SK-N-SH (cell line): ENCODE measurements at regions not wholly inside any gene's neighbourhood (a gene's known extent, or its start where the extent isn't known, plus 50 kb on each side); places are given as distances from the start of the nearest gene placed in this dataset.

Source experiments
- CHD2 ChIP-seq: fragments of 150-350 bp; IDR thresholded peaks from 2 replicates; pipeline ENCODE4 v1.6.1; 2018; ENCODE audit warnings: low read length; ENCODE audit not compliant: partially characterized antibody
- ELF1 ChIP-seq: IDR thresholded peaks from 2 replicates; pipeline ENCODE4 v1.4.0; 2012
- EP300 ChIP-seq, 2 experiments: IDR thresholded peaks; 2 replicates each; pipeline versions ENCODE4 v1.4.0 to v1.6.1; 2012; ENCODE audit warnings: borderline replicate concordance in 1 of 2, low read depth in 1 of 2, low read length in 1 of 2
- JUND ChIP-seq: IDR thresholded peaks from 2 replicates; pipeline ENCODE4 v1.4.0; 2012
- MAX ChIP-seq: IDR thresholded peaks from 2 replicates; pipeline ENCODE4 v1.4.0; 2012; ENCODE audit warnings: low read depth
- NFIC ChIP-seq: IDR thresholded peaks from 2 replicates; pipeline ENCODE4 v1.4.0; 2012; ENCODE audit warnings: borderline replicate concordance
- POLR2AphosphoS5 ChIP-seq: IDR thresholded peaks from 2 replicates; pipeline ENCODE4 v1.6.1; 2012; ENCODE audit warnings: low read depth, low read length
- SIN3A ChIP-seq: IDR thresholded peaks from 2 replicates; pipeline ENCODE4 v1.6.1; 2012; ENCODE audit warnings: low read depth, mild to moderate bottlenecking, low read length, moderate library complexity, borderline replicate concordance
- TAF1 ChIP-seq: IDR thresholded peaks from 2 replicates; pipeline ENCODE4 v1.6.1; 2012; ENCODE audit warnings: low read depth, mild to moderate bottlenecking, low read length, moderate library complexity, borderline replicate concordance
- TCF12 ChIP-seq: IDR thresholded peaks from 2 replicates; pipeline ENCODE4 v1.4.0; 2012
- TEAD4 ChIP-seq: IDR thresholded peaks from 2 replicates; pipeline ENCODE4 v1.4.0; 2012; ENCODE audit warnings: mild to moderate bottlenecking, borderline replicate concordance; ENCODE audit not compliant: insufficient read depth
- YY1 ChIP-seq: IDR thresholded peaks from 2 replicates; pipeline ENCODE4 v1.4.0; 2012; ENCODE audit warnings: low read depth, mild to moderate bottlenecking
- TF ChIP-seq, protein P1 (sequence below): fragments of 200-600 bp; sonication (generic); IDR thresholded peaks from 2 replicates; pipeline ENCODE4 v1.6.1; 2017; ENCODE audit warnings: antibody characterized with exemption, mild to moderate bottlenecking, moderate library complexity
- TF ChIP-seq, protein P2 (sequence below): fragments of 150-350 bp; IDR thresholded peaks from 2 replicates; pipeline ENCODE4 v1.6.1; 2017; ENCODE audit warnings: antibody characterized with exemption, low read length, low read depth, borderline replicate concordance

- TF ChIP-seq, protein P1, sequence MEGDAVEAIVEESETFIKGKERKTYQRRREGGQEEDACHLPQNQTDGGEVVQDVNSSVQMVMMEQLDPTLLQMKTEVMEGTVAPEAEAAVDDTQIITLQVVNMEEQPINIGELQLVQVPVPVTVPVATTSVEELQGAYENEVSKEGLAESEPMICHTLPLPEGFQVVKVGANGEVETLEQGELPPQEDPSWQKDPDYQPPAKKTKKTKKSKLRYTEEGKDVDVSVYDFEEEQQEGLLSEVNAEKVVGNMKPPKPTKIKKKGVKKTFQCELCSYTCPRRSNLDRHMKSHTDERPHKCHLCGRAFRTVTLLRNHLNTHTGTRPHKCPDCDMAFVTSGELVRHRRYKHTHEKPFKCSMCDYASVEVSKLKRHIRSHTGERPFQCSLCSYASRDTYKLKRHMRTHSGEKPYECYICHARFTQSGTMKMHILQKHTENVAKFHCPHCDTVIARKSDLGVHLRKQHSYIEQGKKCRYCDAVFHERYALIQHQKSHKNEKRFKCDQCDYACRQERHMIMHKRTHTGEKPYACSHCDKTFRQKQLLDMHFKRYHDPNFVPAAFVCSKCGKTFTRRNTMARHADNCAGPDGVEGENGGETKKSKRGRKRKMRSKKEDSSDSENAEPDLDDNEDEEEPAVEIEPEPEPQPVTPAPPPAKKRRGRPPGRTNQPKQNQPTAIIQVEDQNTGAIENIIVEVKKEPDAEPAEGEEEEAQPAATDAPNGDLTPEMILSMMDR = no peak
- TF ChIP-seq SIN3A (no peak), TCF12 (no peak), NFIC (no peak), MAX (no peak), TEAD4 (no peak), JUND (no peak), YY1 (no peak), ELF1 (no peak), POLR2AphosphoS5 (no peak), CHD2 (no peak), TAF1 (no peak), EP300 (IDR thresholded peaks at IDR 0.05; ENCODE audit: borderline replicate concordance in 1 of 2, low read depth in 1 of 2, low read length in 1 of 2) (no peak)
- TF ChIP-seq, protein P2, sequence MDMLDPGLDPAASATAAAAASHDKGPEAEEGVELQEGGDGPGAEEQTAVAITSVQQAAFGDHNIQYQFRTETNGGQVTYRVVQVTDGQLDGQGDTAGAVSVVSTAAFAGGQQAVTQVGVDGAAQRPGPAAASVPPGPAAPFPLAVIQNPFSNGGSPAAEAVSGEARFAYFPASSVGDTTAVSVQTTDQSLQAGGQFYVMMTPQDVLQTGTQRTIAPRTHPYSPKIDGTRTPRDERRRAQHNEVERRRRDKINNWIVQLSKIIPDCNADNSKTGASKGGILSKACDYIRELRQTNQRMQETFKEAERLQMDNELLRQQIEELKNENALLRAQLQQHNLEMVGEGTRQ = no peak
Measured at GRCh38 chr1:79532555-79532954, 526.0 kb upstream of the ADGRL4 start.
